Activated CD8-positive, alpha-beta memory T cell treated with anti-CD3 and anti-CD28 coated beads, Interleukin-2, amount 10 ng/mL, durations not matched to agents 7 days and 5 days (primary cell): ENCODE measurements at regions not wholly inside any gene's neighbourhood (a gene's known extent, or its start where the extent isn't known, plus 50 kb on each side); places are given as distances from the start of the nearest gene placed in this dataset.
"Not testable (repeated sequence)": the region's sequence is repeated elsewhere in the genome, so short reads cannot be mapped to it uniquely, and the experiment has no call there.

ENCODE experiments used
- ATAC-seq: fragments of 150-1000 bp; cut with Tn5 transposase; one replicate; pipeline ENCODE4 v1.10.0; 2021; ENCODE audit warnings: moderate library complexity
- CTCF ChIA-PET: fragments of 350-600 bp; sonication (Branson Sonifier 250); formaldehyde crosslinking; loops from one replicate; lab custom pipeline; 2021; ENCODE audit warnings: antibody characterized with exemption; lab: Charles Lee
- DNase-seq: peaks from one replicate; pipeline ENCODE4 v3.0.0-alpha.2; 2020
- H3K27ac Mint-ChIP-seq: one replicate; pipeline ENCODE4 v1.8.0; 2021; ENCODE audit warnings: mild to moderate bottlenecking, mixed read lengths
- H3K27me3 Mint-ChIP-seq: one replicate; pipeline ENCODE4 v1.8.0; 2021; ENCODE audit warnings: mixed read lengths
- H3K36me3 Mint-ChIP-seq: one replicate; pipeline ENCODE4 v1.8.0; 2021; ENCODE audit warnings: mild to moderate bottlenecking, mixed read lengths
- H3K4me1 Mint-ChIP-seq: one replicate; pipeline ENCODE4 v1.8.0; 2021; ENCODE audit warnings: mixed read lengths
- H3K4me3 Mint-ChIP-seq: one replicate; pipeline ENCODE4 v1.8.0; 2021; ENCODE audit warnings: mild to moderate bottlenecking, moderate library complexity, mixed read lengths
- H3K9me3 Mint-ChIP-seq: one replicate; pipeline ENCODE4 v1.8.0; 2022; ENCODE audit warnings: low read depth, mixed read lengths

DNA sequence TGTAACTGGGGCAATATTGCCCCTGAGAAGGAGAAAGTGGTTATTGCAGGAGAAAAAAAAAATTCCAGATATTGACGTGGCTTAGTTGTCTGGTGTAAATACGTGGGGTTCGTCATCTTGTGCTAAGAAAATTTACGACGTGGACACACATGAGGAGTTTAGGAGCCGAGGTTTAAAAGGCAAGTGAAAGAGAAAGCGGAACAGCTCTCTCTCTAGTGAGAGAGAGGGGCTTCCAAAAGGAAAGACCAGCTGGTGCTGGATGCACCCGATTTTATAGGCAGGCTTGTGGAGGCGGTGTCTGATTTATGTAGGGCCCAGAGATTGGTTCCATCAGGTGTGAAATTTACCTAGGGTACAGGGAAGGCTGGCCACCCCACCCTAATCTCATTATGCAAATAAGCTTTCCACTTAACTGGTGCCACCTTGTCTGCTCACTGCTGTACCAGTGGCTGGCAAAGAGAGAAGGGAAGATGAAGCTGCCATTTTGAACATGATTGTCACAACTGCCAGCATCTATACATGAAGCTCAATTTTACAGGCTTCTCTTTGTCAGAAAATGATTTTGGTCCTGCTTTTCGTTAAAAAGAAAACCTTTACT lies 845.1 kb downstream of the DACH1 start:
- no peak for ATAC-seq
- peaks cover 2% of the 10 kb centered on the region for H3K9me3 Mint-ChIP-seq
- no peaks in the 10 kb centered on the region for H3K36me3 Mint-ChIP-seq
- no peak overlapping the region for H3K4me3 Mint-ChIP-seq
- no peaks in the 10 kb centered on the region for H3K27me3 Mint-ChIP-seq
- H3K27ac Mint-ChIP-seq, result no peak overlapping the region
- CTCF ChIA-PET, result no interaction called here
- H3K4me1 Mint-ChIP-seq, result no peaks in the 10 kb centered on the region
- DNase-seq, result no peak

GRCh38 chr13:71018995-71019394 lies 848.0 kb downstream of the DACH1 start:
- CTCF ChIA-PET, result no interaction called here
- ATAC-seq (no peak), DNase-seq (no peak)
- H3K27me3 Mint-ChIP-seq, result no peaks in the 10 kb centered on the region
- no peaks in the 10 kb centered on the region for H3K36me3 Mint-ChIP-seq
- no peak overlapping the region for H3K4me3 Mint-ChIP-seq
- no peak overlapping the region for H3K27ac Mint-ChIP-seq
- peaks cover 7% of the 10 kb centered on the region for H3K9me3 Mint-ChIP-seq
- no peaks in the 10 kb centered on the region for H3K4me1 Mint-ChIP-seq

DNA sequence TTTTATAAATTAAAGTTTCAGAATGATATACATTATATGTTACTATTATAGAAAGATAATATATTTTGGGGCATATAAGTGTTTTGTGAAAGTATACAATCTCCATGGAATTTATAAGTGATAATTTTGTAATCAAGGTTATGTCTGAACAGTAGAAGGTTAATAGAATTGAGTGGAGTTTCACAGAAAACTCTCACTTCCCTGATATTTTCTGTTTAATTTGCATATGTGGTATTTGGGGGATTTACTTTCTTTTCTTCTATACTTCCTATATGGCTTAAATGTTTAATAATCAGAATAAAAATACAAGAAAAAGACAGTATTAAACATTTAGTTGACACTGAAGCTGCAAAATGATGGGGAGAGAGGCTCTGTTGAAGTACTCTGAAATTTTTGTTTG lies 848.5 kb downstream of the DACH1 start:
- CTCF ChIA-PET, result no interaction called here
- H3K4me3 Mint-ChIP-seq, result no peak overlapping the region
- DNase-seq (no peak), ATAC-seq (no peak)
- no peaks in the 10 kb centered on the region for H3K36me3 Mint-ChIP-seq
- no peak overlapping the region for H3K27ac Mint-ChIP-seq
- no peaks in the 10 kb centered on the region for H3K27me3 Mint-ChIP-seq
- no peaks in the 10 kb centered on the region for H3K4me1 Mint-ChIP-seq
- peaks cover 7% of the 10 kb centered on the region for H3K9me3 Mint-ChIP-seq

GRCh38 chr13:71017607-71018006 lies 849.4 kb downstream of the DACH1 start:
- H3K4me1 Mint-ChIP-seq, result no peaks in the 10 kb centered on the region
- no peak overlapping the region for H3K27ac Mint-ChIP-seq
- no peak for ATAC-seq
- no peak for DNase-seq
- H3K36me3 Mint-ChIP-seq, result no peaks in the 10 kb centered on the region
- peaks cover 7% of the 10 kb centered on the region for H3K9me3 Mint-ChIP-seq
- no peaks in the 10 kb centered on the region for H3K27me3 Mint-ChIP-seq
- CTCF ChIA-PET, result no interaction called here
- H3K4me3 Mint-ChIP-seq, result no peak overlapping the region

DNA sequence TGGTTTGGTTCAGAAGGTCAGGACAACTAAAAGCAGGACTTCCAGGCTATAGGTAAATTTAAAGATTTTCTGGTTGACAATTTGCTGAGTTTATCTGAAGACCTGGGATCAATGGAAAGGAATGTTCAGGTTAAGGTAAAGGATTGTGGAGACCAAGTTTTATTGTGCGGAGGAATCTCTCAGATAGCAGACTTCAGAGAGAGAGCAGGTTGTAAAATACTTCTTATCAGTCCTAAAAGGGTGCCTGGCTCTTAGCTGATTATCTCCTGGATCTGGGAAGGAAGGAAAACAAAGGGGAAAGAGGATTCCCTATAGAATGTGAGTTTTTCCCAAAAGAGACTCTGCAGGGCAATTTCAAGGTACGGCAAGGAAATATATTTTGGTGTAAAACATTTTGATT lies 851.5 kb downstream of the DACH1 start:
- no peak overlapping the region for H3K27ac Mint-ChIP-seq
- no peak for DNase-seq
- CTCF ChIA-PET, result no interaction called here
- H3K36me3 Mint-ChIP-seq, result no peaks in the 10 kb centered on the region
- no peaks in the 10 kb centered on the region for H3K27me3 Mint-ChIP-seq
- ATAC-seq, result no peak
- H3K9me3 Mint-ChIP-seq, result peaks cover 9% of the 10 kb centered on the region
- no peaks in the 10 kb centered on the region for H3K4me1 Mint-ChIP-seq
- H3K4me3 Mint-ChIP-seq, result no peak overlapping the region

DNA sequence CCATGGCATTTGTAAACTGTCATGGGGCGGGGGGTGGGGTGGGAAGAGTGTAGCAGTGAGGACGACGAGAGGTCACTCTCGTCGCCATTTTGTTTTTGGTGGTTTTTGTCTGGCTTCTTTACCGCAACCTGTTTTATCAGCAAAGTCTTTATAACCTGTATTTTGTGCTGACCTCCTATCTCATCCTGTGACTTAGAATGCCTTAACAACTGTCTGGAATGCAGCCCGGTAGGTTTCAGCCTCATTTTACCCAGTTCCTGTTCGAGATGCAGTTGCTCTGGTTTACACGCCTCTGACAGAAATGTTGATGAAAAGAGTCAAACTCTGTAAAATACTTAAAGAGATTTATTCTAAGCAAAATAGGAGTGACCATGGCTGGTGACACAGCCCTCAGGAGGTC lies 852.0 kb downstream of the DACH1 start:
- Mint-ChIP-seq H3K27me3 (no peaks in the 10 kb centered on the region), H3K4me3 (no peak overlapping the region), H3K4me1 (no peaks in the 10 kb centered on the region), H3K36me3 (no peaks in the 10 kb centered on the region), H3K9me3 (peaks cover 9% of the 10 kb centered on the region), H3K27ac (no peak overlapping the region)
- ATAC-seq, result no peak
- no peak for DNase-seq
- CTCF ChIA-PET, result no interaction called here

DNA sequence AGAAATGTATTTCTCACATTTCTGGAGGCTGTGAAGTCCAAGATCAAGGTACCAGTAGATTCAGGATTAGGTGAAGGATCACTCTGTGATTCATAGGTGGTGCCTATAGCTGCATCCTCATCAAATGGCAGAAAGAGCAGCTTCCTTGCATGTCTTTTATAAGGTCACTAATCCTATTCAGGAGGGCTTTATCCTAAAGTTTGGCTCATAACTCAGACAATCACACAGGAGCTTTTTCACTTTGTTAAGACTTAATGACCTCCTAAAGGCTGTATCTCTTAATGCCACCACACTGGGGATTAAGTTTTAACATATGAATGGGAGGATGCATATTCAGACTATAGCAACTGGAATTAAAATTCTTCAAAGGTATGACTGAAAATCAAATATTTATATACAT lies 861.1 kb downstream of the DACH1 start:
- CTCF ChIA-PET, result no interaction called here
- Mint-ChIP-seq H3K4me1 (no peaks in the 10 kb centered on the region), H3K36me3 (no peaks in the 10 kb centered on the region), H3K4me3 (no peak overlapping the region), H3K27ac (no peak overlapping the region), H3K27me3 (no peaks in the 10 kb centered on the region), H3K9me3 (no peaks in the 10 kb centered on the region)
- DNase-seq (no peak), ATAC-seq (no peak)

DNA sequence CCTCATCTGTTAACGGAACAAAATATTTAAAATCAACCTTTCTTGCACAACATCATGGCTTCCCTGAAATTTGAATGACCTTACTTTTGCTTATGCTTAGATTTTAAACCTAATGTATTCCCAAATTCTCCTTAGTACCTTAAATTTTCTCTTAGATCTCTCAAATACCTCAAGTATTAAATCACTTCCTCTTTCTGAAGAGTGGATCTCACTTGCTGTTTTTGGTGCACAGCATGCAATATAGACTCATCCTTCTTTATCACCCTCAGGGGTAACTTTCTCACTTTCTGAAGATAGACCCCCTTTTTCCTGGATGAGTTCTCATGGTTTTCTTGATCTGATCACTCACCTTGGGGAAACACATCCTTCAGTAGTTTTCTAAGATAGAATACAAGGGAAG lies 871.7 kb downstream of the DACH1 start:
- H3K36me3 Mint-ChIP-seq, result no peaks in the 10 kb centered on the region
- H3K4me1 Mint-ChIP-seq, result no peaks in the 10 kb centered on the region
- H3K9me3 Mint-ChIP-seq, result no peaks in the 10 kb centered on the region
- no peaks in the 10 kb centered on the region for H3K27me3 Mint-ChIP-seq
- H3K27ac Mint-ChIP-seq, result no peak overlapping the region
- no peak overlapping the region for H3K4me3 Mint-ChIP-seq
- ATAC-seq (no peak), DNase-seq (no peak)
- CTCF ChIA-PET, result no interaction called here

DNA sequence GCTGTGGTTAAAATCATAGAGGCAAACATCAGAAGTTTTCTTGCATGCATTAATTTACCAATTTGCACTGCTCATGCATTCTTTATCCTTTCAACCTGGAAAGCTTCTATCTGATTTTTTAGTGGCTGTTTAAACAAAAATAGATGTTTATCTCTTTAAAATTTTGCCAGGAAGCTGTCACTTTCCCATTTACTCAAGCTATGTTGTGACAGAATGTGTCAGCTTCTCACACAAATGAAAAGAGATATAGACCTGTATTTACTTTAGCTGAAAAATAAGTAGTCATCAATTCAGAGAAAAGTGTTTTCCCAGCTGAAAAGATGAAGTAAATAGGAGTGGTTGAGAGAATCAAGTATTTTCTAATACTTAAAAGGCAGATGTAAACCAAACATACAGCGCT lies 872.8 kb downstream of the DACH1 start:
- no peak overlapping the region for H3K27ac Mint-ChIP-seq
- ATAC-seq, result no peak
- H3K4me1 Mint-ChIP-seq, result no peaks in the 10 kb centered on the region
- CTCF ChIA-PET, result no interaction called here
- H3K36me3 Mint-ChIP-seq, result no peaks in the 10 kb centered on the region
- no peak overlapping the region for H3K4me3 Mint-ChIP-seq
- no peaks in the 10 kb centered on the region for H3K9me3 Mint-ChIP-seq
- no peaks in the 10 kb centered on the region for H3K27me3 Mint-ChIP-seq
- DNase-seq, result no peak

DNA sequence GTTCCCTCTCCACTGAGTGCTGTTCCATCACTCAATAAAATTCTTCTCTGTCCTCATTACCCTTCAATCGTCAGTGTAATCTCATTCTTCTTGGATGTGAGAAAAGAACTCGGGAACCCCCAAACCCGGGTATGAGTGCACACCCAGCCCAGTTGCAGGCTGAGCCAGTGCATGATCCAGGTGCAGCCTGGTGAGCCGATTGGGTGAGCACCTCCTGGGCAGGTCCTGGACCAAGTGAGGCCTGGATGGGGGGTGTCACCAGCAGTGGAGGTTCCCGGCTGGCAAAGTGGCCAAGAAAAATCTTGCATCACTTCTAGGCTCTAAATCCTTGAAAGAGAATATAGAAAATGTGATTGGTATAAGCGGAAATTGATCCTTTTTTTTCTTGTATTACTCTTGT lies 878.8 kb upstream of the KLHL1 start:
- H3K4me3 Mint-ChIP-seq, result no peak overlapping the region
- H3K27me3 Mint-ChIP-seq, result no peaks in the 10 kb centered on the region
- H3K36me3 Mint-ChIP-seq, result no peaks in the 10 kb centered on the region
- DNase-seq (no peak), ATAC-seq (no peak)
- H3K9me3 Mint-ChIP-seq, result peaks cover 5% of the 10 kb centered on the region
- H3K27ac Mint-ChIP-seq, result no peak overlapping the region
- CTCF ChIA-PET, result no interaction called here
- H3K4me1 Mint-ChIP-seq, result no peaks in the 10 kb centered on the region

DNA sequence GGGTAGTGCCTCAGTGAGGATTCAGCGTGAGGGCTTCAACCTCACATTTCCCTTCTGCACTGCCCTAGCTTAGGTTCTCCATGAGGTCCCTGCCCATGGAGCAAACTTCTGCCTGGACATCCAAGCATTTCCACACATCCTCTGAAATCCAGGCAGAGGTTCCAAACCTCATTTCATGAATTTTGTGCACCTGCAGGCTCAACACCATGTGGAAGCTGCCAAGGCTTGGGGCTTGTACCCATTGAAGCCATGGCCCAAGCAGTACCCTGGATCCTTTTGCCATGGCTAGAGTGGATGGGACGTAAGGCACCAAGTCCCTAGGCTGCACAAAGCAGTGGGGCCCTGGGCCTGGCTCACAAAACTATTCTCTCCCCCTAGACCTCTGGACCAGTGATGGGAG lies 877.1 kb upstream of the KLHL1 start:
- Mint-ChIP-seq H3K27me3 (no peaks in the 10 kb centered on the region), H3K27ac (no peak overlapping the region), H3K36me3 (no peaks in the 10 kb centered on the region), H3K9me3 (peaks cover 5% of the 10 kb centered on the region), H3K4me3 (no peak overlapping the region), H3K4me1 (no peaks in the 10 kb centered on the region)
- ATAC-seq (no peak), DNase-seq (no peak)
- CTCF ChIA-PET, result no interaction called here

GRCh38 chr13:70981219-70981618 lies 873.0 kb upstream of the KLHL1 start:
- not testable (repeated sequence) for ATAC-seq

DNA sequence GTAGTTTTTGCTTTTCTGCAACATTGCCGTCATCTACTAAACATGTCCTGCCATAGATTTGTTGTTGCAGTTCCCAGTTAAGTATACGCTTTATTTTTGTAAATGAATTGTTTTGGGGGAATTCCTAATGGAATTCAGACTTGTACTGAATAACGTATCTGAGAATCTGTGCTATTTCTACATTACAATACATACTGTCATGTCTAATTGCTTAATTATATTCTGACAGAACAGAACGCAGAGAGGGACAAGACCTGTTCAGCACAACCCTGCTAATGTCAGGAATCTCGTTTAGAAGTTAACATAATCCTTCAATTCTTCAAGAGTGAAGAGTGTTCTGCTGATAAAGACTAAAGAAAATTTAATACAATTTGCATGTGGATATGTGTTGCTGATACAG lies 861.1 kb upstream of the KLHL1 start:
- no peaks in the 10 kb centered on the region for H3K27me3 Mint-ChIP-seq
- CTCF ChIA-PET, result no interaction called here
- peaks cover 2% of the 10 kb centered on the region for H3K9me3 Mint-ChIP-seq
- no peaks in the 10 kb centered on the region for H3K4me1 Mint-ChIP-seq
- no peak overlapping the region for H3K27ac Mint-ChIP-seq
- DNase-seq, result no peak
- H3K36me3 Mint-ChIP-seq, result no peaks in the 10 kb centered on the region
- no peak overlapping the region for H3K4me3 Mint-ChIP-seq
- no peak for ATAC-seq

More at GRCh38 chr13:70981219-70981618, 873.0 kb upstream of the KLHL1 start:
- H3K36me3 Mint-ChIP-seq, H3K27ac Mint-ChIP-seq, DNase-seq, H3K27me3 Mint-ChIP-seq, H3K9me3 Mint-ChIP-seq, H3K4me3 Mint-ChIP-seq, H3K4me1 Mint-ChIP-seq, CTCF ChIA-PET: not testable (repeated sequence)

DNA sequence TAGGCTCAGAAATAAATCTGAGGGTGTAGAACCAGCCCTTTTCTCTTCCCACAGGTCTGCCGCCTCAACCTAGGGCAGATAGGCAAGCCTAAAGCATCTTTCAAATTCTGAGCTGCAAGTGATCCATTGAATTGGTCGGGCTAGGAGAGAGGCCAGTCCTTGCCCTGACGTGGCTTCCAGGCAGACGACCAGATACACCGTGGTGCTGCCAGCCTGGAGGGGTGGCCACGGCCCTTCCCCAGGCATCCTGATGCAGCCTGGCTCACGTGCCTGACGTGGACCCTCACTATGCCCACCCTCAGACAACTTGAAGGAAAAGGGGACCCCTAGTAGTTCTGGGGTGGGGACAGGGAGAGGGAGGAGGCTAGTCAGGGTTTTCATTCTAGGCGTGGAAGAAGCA lies 859.3 kb upstream of the KLHL1 start:
- CTCF ChIA-PET, result no interaction called here
- Mint-ChIP-seq H3K27me3 (no peaks in the 10 kb centered on the region), H3K36me3 (no peaks in the 10 kb centered on the region), H3K27ac (no peak overlapping the region), H3K4me1 (no peaks in the 10 kb centered on the region), H3K4me3 (no peak overlapping the region), H3K9me3 (no peaks in the 10 kb centered on the region)
- DNase-seq (no peak), ATAC-seq (no peak)

DNA sequence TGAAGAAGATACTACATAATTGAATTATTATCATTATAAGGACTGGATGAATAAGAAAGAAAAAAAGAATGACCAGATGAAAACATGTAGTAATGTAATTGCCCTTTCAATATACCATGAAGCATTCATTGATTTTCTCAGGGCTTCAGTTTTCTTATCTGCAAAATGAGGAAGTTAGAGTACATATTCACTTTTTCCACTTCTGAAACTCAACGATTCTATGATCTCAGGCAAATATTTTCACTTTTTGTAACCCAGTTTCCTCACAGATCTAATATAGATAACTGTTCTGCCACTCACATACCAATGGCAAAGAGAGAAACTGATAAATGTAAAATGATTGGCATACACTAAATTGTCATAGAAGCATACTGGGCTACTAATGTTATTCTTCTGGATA lies 856.6 kb upstream of the KLHL1 start:
- Mint-ChIP-seq H3K27me3 (no peaks in the 10 kb centered on the region), H3K4me1 (no peaks in the 10 kb centered on the region), H3K4me3 (no peak overlapping the region), H3K9me3 (no peaks in the 10 kb centered on the region), H3K36me3 (no peaks in the 10 kb centered on the region), H3K27ac (no peak overlapping the region)
- CTCF ChIA-PET, result no interaction called here
- no peak for DNase-seq
- no peak for ATAC-seq
